SKM-1 treated with dmso at 0.1 percent for 144 hours (cell line): ENCODE measurements at regions not wholly inside any gene's neighbourhood (a gene's known extent, or its start where the extent isn't known, plus 50 kb on each side); places are given as distances from the start of the nearest gene placed in this dataset.
"Not testable (repeated sequence)": the region's sequence is repeated elsewhere in the genome, so short reads cannot be mapped to it uniquely, and the experiment has no call there.

Experiments used
- DNase-seq: peaks from one replicate; lab custom pipeline; 2025; ENCODE audit not compliant: unreplicated experiment; lab: John Stamatoyannopoulos, UW

DNA sequence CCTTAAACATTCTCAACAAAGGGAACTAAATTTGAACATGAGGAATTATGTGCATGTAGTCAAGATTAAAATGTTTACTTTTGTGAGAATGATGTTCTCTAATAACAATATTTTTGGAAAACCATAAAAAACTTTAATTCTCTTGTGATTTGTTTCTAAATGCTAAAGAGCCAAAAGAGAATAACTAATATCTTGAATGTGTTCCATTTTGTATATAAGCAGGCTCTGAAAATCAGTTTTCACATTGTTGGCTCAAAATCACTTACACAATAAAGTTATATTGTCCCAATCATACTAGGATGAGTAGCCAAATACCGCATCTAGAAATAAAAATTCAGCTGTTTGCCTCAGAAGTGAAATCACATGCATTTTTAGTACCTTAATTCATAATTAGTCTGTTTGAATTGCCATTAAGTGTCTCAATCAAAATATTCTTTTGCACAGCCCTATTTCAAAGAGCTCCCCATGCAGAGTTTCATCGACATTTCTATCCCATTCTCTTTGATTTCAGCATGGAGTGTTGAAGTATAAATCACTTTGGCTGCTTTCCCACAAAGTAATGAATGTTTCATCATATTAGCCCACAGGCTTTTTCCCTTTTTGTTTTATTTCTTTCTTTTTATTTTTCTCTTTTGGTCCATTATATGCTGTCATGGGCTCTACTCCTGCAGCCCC, 420.3 kb upstream of the POM121L12 start:
- no peak for DNase-seq

DNA sequence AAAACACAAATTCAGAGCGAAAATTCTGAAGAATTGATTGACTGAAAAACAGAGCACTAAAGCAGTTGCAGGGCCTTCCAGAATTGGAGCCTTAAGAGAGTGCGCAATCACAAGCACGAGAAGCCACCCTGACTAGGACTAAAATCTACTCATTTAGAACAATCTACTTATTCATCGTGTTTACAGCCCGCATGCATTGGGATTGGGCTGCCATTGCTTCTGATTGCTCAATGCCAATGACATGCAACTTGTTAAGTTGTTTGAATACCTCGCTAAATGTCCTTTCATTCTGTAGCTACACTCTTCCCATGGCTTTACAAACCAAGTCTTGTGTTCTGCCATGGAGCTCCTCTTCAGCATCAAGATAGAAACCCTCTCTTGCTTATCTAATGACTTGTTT, 425.9 kb upstream of the POM121L12 start:
- no peak for DNase-seq

GRCh38 chr7:52592698-52593097, 442.7 kb upstream of the POM121L12 start:
- no peak for DNase-seq

DNA sequence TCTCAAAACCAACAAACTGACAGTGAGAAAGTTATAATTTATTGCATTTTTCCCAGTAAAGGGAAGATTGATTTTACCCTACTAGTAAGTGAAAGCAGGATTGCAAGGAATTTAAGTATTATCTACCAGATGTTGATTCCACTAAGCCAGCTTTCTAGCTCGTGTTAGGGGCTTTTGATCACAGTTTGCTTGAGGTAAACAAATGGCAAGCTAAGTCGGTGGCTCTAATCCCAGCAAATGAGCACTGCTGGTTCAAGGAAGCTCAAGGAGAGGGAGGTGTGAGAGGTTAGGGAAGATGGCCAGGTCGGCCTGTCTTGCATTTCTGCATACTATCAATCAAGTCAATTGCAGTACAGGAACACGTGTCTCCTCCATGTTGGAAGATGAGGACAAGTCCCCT, 448.7 kb upstream of the POM121L12 start:
- DNase-seq: no peak

- DNase-seq: no peak
These were observed 451.4 kb upstream of the POM121L12 start for GRCh38 chr7:52584041-52584440.

- not testable (repeated sequence) for DNase-seq
These were observed 462.3 kb upstream of the POM121L12 start for GRCh38 chr7:52573141-52573540.

DNA sequence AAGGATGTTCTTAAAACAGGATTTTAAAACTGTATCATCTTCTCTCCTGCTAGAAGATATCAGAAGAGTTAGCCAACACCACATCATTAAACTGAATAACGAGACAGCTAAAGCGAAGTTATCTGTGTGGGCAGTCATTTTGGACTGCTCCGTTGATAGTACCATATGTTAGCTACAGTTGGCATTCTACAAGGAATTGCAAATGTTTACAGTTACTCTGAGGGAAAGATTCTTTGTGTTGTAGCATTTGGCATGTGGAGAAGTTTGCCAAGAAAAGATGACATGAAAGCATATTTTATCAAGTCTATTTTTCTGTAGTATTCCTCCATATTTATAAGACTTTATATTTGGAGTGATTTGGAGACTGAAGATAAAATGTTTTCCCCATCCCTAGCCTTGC, 464.4 kb upstream of the POM121L12 start:
- no peak for DNase-seq

GRCh38 chr7:52569151-52569550, 466.3 kb upstream of the POM121L12 start:
- no peak for DNase-seq

DNA sequence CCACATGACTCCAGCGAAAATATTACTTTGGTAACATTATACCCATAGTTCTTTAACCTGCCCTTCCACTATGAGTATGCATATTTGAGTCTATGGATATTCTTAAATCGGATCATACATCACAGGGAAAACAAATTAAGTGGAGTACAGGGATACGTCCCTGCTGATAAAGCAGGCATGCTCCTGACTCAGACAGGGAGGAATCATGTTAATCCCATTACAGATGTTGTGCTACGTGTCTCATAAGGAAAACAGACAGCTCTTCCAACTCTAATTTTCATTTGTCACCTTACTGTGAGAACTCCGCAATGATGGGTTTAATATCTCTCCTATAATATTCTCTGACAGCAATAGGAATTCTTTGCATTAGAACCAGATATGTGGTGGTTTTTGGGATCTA, 469.5 kb upstream of the POM121L12 start:
- DNase-seq: no peak

DNA sequence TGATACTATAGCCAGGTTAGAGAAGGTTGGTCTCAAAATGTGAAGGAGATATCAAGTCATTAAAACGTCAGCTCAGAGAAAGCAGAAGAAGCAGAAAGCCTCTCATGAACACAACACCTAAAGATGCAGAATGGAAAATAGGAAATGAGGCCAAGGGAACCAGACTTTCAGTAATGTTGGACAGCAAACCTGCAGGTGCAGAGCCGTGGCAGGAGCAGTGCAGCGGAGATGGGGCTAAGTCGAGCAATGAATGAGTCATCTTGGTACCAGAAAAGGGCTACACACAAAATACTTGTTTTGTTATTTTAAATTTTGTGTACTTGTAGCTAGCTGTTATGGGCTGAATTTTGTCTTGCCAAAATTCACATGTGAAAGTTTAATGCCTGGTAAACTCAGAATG, 479.6 kb upstream of the POM121L12 start:
- no peak for DNase-seq

GRCh38 chr7:52547308-52547910, 488.0 kb upstream of the POM121L12 start:
- no peak for DNase-seq

DNA sequence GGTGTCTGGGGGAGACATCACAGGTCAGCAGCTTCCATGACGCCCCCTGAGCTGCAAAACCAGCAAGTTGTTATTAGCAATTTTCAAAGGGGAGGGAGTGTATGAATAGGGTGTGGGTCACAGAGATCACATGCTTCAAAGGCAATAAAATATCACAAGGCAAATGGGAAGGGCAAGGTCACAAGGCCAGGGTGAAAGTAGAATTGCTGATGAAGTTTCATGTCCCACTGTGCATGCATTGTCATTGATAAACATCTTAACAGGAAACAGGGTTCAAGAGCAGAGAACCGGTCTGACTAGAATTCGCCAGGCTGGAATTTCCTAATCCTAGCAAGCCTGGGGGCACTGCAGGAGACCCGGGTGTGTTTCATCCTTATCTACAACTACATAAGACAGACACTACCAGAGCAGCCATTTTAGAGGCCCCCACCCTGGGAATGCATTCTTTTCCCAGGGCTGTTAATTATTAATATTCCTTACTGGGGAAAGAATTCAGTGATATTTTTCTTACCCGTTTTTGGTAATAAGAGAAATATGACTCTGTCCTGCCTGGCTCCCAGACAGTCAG, 494.2 kb upstream of the POM121L12 start:
- not testable (repeated sequence) for DNase-seq

- DNase-seq: no peak
These were observed 495.4 kb upstream of the POM121L12 start for GRCh38 chr7:52540041-52540440.

GRCh38 chr7:52539414-52539813, 496.0 kb upstream of the POM121L12 start:
- no peak for DNase-seq

DNA sequence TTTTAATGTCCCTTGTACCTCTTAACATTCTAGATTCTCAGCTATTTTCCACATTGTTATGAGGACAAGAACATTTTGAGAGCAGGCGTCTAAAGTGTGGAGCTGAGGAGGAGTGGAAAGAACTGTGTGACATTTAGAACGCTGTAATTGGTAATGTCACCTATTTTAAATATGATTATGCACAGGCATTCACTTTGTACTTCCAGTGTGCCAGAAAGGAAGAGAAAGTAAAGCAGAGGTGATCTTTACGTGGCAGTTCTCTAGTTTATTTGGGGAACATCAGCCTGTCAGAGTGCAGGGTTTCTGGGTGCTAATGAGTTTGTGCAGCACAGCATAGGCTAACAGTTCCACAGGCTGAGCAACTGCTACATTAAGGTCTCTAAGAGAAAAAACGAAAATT, 498.4 kb upstream of the POM121L12 start:
- no peak for DNase-seq

GRCh38 chr7:52525772-52526341, 509.6 kb upstream of the POM121L12 start:
- DNase-seq: no peak

GRCh38 chr7:52518869-52519268, 516.6 kb upstream of the POM121L12 start:
- no peak for DNase-seq

GRCh38 chr7:52512656-52513055, 522.8 kb upstream of the POM121L12 start:
- DNase-seq: no peak

DNA sequence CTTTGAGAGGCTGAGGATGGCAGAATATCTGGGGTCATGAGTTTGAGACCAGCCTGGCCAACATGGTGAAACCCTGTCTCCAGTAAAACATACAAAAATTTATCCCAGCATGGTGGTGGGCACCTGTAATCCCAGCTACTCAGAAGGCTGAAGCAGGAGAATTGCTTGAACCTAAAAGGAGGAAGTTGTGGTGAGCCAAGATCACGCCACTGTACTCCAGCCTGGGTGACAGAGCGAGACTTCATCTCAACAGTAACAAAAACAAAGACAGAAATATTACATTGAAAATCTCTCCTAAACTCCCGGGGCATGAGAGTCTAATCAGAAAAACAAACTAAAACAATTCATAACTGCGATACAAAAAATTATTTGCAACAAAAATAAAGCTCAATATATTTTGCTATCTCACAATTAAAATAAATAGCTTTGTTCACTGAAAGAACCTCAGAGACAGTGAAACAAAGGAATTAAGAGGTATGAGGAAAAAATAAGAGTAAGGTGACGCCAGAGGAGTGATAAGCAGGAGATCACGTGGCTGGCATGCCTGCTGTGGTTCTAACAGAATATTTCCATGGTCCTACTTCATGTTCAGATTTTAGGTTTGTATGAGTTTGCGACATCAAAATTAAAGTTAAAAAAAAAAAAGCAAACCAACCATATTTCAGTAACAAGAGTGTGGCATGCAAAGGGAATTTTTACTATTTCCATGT, 527.7 kb upstream of the POM121L12 start:
- DNase-seq: peak; percentile 44

DNA sequence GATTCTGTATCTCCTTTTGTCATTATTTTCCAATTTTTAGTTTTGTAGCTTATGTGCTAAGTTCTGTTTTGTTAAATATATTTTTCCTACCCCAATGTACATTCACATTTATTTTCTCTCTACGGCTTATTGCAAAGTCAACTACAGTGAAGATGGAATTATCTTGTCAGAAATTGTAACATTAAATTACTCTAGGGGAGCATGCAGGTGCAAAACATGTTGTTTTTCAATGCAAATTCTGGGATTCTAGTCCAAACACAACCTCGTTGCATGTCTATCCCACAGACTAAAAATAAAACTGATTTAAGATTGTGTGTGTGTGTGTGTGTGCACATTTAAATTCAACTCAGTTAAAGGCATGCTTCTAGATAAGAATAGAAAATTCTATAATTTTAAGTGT, 529.1 kb upstream of the POM121L12 start:
- DNase-seq: no peak

DNA sequence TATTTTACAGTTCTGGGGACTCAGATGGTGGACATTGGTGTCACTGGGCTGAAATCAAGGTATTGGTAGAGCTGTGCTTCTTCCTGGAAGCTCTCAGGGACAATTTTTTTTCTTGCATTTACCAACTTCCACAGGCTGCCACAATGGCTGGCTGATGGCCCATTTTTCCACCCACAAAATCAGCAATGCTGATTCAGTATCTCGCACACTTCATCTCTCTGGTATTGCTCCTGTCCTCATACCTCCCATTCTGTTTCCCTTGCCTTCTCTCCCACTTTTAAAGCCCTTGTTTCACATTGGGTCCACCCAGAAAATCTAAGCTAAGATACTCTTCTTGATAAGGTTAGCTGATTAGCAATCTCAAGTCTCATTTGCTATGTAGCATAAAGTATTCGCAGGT, 530.9 kb upstream of the POM121L12 start:
- DNase-seq: no peak

DNA sequence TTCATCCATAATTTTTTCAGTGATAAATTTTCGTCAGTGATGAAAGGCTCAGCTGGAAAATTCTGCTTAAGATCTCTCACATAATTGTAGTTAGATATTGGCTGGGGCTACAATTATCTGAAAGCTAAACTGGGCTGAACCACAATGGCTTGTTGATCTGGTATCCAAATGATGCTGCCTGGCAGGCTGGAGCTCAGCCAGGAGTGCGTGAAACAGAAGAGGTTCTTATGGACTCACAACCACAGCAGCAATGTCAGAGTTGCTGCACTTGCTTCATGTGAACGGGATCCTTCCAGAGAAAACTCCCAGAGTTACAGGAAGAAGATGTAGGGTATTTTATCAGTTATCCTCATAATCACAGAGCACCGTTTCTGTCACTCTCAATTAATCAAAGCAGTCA, 533.2 kb upstream of the POM121L12 start:
- no peak for DNase-seq
